ENCODE measurements at regions not wholly inside any gene's neighbourhood (a gene's known extent, or its start where the extent isn't known, plus 50 kb on each side); places are given as distances from the start of the nearest gene placed in this dataset.

GRCh38 chr4:114472269-114473032 is 126.2 kb upstream of the UGT8 start:
- no peak for DNase-seq

- no peak for DNase-seq
Measured at GRCh38 chr4:114474188-114474800, 124.3 kb upstream of the UGT8 start.

- DNase-seq: no peak
Measured at GRCh38 chr4:114476310-114476709, 122.3 kb upstream of the UGT8 start.

- peak; percentile 6 for DNase-seq
Measured at GRCh38 chr4:114479595-114479994, 119.0 kb upstream of the UGT8 start.

GRCh38 chr4:114481856-114482255 is 116.8 kb upstream of the UGT8 start:
- no peak for DNase-seq

- no peak for DNase-seq
Measured at GRCh38 chr4:114487101-114487500, 111.5 kb upstream of the UGT8 start.

GRCh38 chr4:114488301-114488982 is 110.2 kb upstream of the UGT8 start:
- no peak for DNase-seq

- no peak for DNase-seq
Measured at GRCh38 chr4:114494246-114494803, 104.3 kb upstream of the UGT8 start.

- DNase-seq: no peak
Measured at GRCh38 chr4:114495471-114495928, 103.1 kb upstream of the UGT8 start.

GRCh38 chr4:114497116-114497515 is 101.5 kb upstream of the UGT8 start:
- DNase-seq: no peak

- DNase-seq: no peak
Measured at GRCh38 chr4:114509340-114509739, 89.3 kb upstream of the UGT8 start.

- no peak for DNase-seq
Measured at GRCh38 chr4:114512595-114513295, 85.9 kb upstream of the UGT8 start.

- no peak for DNase-seq
Measured at GRCh38 chr4:114519368-114519767, 79.2 kb upstream of the UGT8 start.

GRCh38 chr4:114527170-114527569 is 71.4 kb upstream of the UGT8 start:
- no peak for DNase-seq

- no peak for DNase-seq
Measured at GRCh38 chr4:114527637-114528036, 71.0 kb upstream of the UGT8 start.

- DNase-seq: no peak
Measured at GRCh38 chr4:114535725-114536124, 62.9 kb upstream of the UGT8 start.

GRCh38 chr4:114537352-114537751 is 61.3 kb upstream of the UGT8 start:
- no peak for DNase-seq

GRCh38 chr4:114538012-114538617 is 60.5 kb upstream of the UGT8 start:
- no peak for DNase-seq

- no peak for DNase-seq
Measured at GRCh38 chr4:114539985-114540384, 58.6 kb upstream of the UGT8 start.

GRCh38 chr4:114547340-114548134 is 51.1 kb upstream of the UGT8 start:
- DNase-seq: no peak

Data from NCI-H1436 treated with DMSO at 0.1 percent for 48 hours (cell line).